ENCODE measurements at regions not wholly inside any gene's neighbourhood (a gene's known extent, or its start where the extent isn't known, plus 50 kb on each side); places are given as distances from the start of the nearest gene placed in this dataset.
"Not testable (repeated sequence)": the region's sequence is repeated elsewhere in the genome, so short reads cannot be mapped to it uniquely, and the experiment has no call there.

GRCh38 chr2:8250290-8250689 is 431.6 kb upstream of the ID2 start:
- TF ChIP-seq EZH2phosphoT487 (IDR thresholded peaks at IDR 0.05; ENCODE audit: insufficient read depth, low read depth); EZH2 (IDR thresholded peaks at IDR 0.05; ENCODE audit: insufficient read depth, poor library complexity, severe bottlenecking): not testable (repeated sequence)

Measured in GM23248 (cell line).